Right lobe of liver (tissue), 4 donors: ENCODE measurements at regions not wholly inside any gene's neighbourhood (a gene's known extent, or its start where the extent isn't known, plus 50 kb on each side); places are given as distances from the start of the nearest gene placed in this dataset.
"Not testable (repeated sequence)": the region's sequence is repeated elsewhere in the genome, so short reads cannot be mapped to it uniquely, and the experiment has no call there.

Experiments
- POLR2A ChIP-seq: fragments of 450-650 bp; IDR thresholded peaks from one replicate; pipeline ENCODE4 v1.6.1; 2017; ENCODE audit warnings: antibody characterized with exemption, mild to moderate bottlenecking
- TF ChIP-seq, protein P1 (sequence below), 4 donors: fragments of 200-600 bp in 3 of 4; fragments of 450-650 bp in 1 of 4; IDR thresholded peaks; one replicate each; pipeline versions ENCODE4 v1.5.1 to v1.8.0; 2016 to 2022; ENCODE audit warnings: antibody characterized with exemption in 4 of 4, mild to moderate bottlenecking in 2 of 4
- donor health status: DM: no; HTN: no; CAD: no.
- donor health status: DM: no; HTN: no; CAD: no.
- donor health status: DM: no; HTN: yes; CAD: no.

- TF ChIP-seq, protein P1, sequence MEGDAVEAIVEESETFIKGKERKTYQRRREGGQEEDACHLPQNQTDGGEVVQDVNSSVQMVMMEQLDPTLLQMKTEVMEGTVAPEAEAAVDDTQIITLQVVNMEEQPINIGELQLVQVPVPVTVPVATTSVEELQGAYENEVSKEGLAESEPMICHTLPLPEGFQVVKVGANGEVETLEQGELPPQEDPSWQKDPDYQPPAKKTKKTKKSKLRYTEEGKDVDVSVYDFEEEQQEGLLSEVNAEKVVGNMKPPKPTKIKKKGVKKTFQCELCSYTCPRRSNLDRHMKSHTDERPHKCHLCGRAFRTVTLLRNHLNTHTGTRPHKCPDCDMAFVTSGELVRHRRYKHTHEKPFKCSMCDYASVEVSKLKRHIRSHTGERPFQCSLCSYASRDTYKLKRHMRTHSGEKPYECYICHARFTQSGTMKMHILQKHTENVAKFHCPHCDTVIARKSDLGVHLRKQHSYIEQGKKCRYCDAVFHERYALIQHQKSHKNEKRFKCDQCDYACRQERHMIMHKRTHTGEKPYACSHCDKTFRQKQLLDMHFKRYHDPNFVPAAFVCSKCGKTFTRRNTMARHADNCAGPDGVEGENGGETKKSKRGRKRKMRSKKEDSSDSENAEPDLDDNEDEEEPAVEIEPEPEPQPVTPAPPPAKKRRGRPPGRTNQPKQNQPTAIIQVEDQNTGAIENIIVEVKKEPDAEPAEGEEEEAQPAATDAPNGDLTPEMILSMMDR (IDR thresholded peaks at IDR 0.05): not testable (repeated sequence)
- not testable (repeated sequence) for TF ChIP-seq POLR2A
Measured at GRCh38 chr6:27143020-27143388, 104.5 kb upstream of the PRSS16 start.
